ENCODE measurements at regions not wholly inside any gene's neighbourhood (a gene's known extent, or its start where the extent isn't known, plus 50 kb on each side); places are given as distances from the start of the nearest gene placed in this dataset.
A peak's percentile ranks its signal among the peaks of the same experiment; 100 is the strongest.
"Not testable (repeated sequence)": the region's sequence is repeated elsewhere in the genome, so short reads cannot be mapped to it uniquely, and the experiment has no call there.

DNA sequence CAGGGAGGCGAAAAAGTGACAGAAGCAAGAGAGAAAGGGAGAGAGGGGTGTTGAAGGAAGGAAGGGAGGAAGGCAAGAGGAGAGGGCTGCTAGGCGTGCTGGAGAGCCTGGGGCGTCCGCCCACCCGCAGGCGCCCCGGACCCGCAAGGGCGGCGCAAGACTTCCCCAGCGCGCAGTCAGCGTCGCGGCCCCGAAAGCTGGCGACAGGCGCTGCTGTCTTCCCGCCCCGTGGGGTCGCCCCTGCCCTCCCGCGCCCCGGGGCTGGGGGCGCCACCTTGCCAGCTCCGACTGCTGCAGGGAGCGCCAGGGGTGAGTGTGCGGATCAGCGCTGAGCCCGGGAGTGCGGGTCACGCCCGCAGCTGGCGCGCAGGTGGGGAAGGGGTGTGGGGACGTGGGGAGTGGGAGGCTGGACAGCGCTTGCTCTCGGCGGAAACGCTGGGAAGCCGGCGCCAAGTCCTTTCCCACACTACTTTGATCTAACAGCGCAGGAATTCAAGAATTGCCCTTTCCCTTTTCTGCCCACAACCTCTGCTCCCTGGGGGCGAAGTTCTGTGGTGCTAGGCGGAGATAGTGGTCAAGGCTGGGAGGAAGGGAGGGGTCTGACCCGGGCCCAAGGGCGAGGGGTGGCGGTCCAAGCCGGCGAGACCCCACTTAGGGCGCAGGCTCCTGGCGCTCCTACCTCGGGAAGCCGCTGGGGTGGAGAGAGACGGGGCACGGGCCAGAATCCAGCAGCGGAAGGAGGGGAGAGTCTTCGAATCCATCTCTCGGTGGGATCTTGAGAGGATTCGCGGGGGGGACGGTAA, 266.1 kb downstream of the CGGBP1 start, which contains the start of gene HTR1F:
HTR1F (plus strand) TSS at position 173 of the 803 bp plus-strand sequence.
- DNase-seq, result no peak

- no peak for DNase-seq
Measured at GRCh38 chr3:87792198-87792533, 266.6 kb downstream of the CGGBP1 start.

GRCh38 chr3:87791248-87792027, 267.4 kb downstream of the CGGBP1 start:
- no peak for DNase-seq

DNA sequence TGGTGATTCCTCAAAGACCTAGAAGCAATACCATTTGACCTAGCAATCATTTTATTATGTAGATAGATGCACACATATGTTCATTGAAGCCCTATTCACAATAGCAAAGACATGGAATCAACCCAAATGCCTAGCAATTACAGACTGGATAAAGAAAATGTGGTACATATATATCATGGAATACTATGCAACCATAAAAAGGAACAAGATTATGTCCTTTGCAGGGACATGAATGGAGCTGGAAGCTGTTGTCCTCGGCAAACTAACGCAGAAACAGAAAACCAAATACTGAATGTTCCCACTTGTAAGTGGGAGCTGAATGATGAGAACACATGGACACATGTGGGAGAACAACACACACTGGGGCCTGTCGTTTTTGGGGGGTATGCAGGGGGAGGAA, 269.8 kb downstream of the CGGBP1 start:
- DNase-seq, result not testable (repeated sequence)

DNA sequence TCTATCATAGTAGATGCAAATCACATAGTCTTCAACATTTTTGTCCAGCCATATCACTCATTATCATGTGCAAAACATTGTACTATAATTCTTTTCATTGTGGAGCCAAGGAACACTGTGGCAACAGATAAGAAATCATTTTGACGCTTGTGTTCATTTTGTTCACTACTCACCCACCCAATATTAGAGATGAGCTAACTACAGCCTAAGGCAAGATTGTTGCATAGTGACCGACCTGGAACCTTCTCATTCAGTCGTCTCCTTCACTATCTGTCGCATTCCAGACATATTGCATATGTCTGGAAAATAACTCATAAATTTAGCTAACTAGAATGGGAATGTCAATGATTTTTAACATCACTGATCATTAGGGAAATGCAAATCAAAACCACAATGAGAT, 270.3 kb downstream of the CGGBP1 start:
- no peak for DNase-seq

GRCh38 chr3:87780811-87781210, 278.0 kb downstream of the CGGBP1 start:
- DNase-seq, result no peak

- DNase-seq, result no peak
Measured at GRCh38 chr3:87778876-87779275, 279.9 kb downstream of the CGGBP1 start.

- DNase-seq, result peak; percentile 7 to 16
Measured at GRCh38 chr3:87771337-87772192, 287.2 kb downstream of the CGGBP1 start.

GRCh38 chr3:87766721-87767120, 292.1 kb downstream of the CGGBP1 start:
- no peak for DNase-seq

- DNase-seq, result no peak
Measured at GRCh38 chr3:87765256-87765655, 293.5 kb downstream of the CGGBP1 start.

DNA sequence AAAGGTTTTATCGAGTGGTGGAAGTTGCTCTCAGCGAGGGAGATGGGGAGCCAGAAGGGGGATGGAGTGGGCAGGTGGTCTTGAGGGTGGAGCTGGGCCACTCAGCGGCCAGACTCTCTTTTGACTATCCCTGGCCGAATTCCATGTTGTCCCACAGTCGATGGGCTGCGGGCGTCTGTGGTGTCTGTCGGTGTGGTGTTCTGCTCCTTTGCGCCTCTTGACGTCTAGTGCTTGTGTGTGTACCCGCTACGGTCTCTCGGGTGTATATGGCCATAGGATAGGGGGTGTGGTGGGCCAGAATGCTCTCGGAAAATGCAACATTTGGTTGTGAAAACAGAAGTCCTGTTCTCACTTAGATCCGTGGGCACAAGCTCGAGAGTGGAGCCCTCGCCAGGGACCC, 297.0 kb downstream of the CGGBP1 start:
- DNase-seq, result no peak

DNA sequence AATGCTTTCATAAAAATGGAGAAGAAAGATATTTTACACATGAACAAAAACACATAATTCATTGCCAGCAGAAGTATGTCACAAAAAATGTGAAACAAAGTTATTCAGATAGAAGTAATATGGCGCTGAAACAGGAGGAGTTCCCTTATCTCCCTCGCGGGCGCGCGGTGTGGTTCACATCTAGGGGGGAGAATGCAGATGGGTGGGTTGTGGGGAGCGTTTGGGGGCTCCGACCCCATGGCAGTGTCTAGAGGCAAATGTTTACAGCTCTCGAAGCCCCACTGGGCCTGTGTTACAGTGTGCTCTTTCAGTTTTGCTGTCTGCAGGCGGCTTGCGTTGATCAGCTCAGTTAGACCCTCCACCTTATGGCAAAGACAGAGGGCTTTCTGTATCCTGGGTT, 297.5 kb downstream of the CGGBP1 start:
- DNase-seq, result no peak

DNA sequence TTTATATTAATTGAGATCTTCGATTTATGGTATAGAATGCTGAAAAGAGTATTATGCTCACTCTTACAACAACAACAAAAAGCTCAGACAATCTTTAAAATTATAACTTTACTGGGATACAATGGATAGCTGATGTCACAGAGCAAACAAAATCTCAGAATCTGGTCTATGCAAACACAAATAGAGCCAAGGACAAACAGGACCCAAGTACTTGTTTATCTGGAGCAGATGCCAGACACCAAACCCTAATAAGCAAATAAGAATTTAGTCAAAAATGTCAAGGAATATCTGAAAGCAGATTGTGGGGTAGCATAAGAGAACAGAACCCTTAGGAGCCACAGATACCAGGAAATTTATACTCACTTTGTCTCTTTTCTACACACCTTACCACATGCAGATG, 302.2 kb downstream of the CGGBP1 start:
- no peak for DNase-seq

- no peak for DNase-seq
Measured at GRCh38 chr3:87755852-87756251, 303.0 kb downstream of the CGGBP1 start.

DNA sequence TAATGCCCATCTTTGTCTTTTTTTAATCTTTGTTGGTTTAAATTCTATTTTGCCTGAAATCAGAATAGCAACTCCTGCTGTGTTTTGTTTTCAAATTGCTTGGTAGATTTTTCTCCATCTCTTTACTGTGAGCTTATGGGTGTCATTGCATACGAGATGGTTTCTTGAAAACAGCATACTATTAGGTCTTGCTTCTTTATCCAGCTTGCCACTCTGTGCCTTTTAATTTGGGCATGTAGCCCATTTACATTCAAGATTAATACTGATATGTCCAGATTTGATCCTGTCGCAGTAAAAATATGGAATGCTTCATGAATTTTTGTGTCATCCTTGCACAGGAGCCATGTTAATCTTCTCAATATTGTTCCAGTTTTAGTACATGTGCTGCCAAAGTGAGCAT, 316.6 kb downstream of the CGGBP1 start:
- DNase-seq, result no peak

DNA sequence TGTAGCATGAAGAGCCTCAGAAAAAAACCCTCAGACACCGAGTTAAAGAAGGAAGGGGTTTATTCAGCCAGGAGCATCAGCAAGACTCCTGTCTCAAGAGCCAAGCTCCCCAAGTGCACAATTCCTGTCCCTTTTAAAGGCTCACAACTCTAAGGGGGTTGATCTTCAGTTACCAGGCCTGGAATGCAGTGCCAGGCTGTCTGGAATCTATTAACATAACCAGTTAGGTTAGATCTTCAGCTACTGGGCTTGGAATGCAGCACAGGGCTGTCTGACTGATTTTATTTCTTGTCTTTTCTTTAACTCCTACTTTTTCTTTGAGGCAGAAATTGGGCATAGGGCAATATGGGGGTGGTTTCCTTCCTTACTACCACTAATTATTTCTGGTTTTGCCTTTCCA, 317.9 kb downstream of the CGGBP1 start:
- not testable (repeated sequence) for DNase-seq

DNA sequence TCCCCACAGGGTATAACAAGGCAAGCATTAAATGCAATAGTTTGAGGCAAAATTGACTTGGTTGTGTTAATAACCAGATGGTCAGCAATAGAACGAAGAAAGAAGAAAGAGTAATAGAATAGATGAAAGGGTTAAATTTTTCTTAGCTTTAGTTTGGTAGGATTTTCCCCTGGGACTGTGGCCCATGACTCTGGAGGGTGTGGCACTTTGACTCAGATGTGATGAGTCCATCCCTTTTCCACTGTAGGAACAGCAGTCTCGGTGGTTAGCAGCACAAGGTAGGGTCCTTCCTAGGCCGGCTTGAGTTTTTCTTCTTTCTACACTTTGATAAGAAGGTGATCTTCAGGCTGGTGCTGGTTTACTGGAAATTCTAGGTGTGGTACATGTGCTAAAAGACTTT, 321.0 kb downstream of the CGGBP1 start:
- DNase-seq, result not testable (repeated sequence)

DNA sequence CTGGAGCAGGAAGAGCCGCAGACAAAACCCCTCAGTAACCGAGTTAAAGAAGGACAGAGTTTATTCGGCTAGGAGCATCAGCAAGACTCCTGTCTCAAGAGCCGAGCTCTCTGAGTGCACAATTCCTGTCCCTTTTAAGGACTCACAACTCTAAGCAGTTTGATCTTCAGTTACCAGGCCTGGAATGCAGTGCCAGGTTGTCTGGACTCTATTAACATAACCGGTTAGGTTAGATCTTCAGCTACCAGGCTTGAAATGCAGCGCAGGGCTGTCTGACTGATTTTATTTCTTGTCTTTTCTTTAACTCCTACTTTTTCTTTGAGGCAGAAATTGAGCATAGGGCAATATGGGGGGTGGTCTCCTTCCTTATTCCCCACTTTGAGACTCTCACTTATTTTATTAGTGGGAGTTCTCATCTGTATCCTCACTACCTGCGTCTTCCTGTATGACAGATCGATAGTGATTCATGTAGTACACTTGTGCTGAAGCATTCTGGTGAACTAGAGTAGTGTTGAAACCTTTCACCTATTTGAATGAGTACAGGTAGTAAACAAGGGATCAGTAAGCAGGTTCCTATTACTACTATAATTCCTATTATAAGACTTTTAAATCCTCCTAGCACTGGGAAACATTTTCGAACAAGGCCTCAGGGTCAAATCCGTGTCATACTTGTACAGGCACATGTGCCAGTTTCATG, 325.0 kb downstream of the CGGBP1 start:
- DNase-seq, result no peak

- DNase-seq, result no peak
Measured at GRCh38 chr3:87732294-87732693, 326.5 kb downstream of the CGGBP1 start.

- DNase-seq, result no peak
Measured at GRCh38 chr3:87727783-87728182, 331.0 kb downstream of the CGGBP1 start.

- no peak for DNase-seq
Measured at GRCh38 chr3:87719060-87719459, 339.7 kb downstream of the CGGBP1 start.

DNA sequence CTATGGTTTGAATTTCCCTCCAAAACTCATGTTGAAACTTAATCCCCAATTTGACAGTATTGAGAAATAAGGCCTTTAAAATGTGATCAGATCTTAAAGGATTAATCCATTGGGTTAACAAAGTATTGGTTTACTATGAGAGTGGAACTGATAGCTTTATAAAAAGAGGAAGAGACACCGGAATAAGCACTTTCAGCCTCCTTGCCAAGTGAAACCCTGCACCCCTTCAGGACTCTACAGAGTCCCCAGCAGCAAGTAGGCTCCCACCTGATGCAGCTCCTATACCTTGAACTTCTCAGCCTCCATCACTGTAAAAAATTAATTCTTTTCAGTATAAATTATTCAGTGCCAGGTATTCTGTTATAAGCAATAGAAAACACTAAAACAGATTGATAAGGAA, 348.3 kb downstream of the CGGBP1 start:
- no peak for DNase-seq

GRCh38 chr3:87710028-87710427, 348.8 kb downstream of the CGGBP1 start:
- DNase-seq, result no peak
